ENCODE measurements at regions not wholly inside any gene's neighbourhood (a gene's known extent, or its start where the extent isn't known, plus 50 kb on each side); places are given as distances from the start of the nearest gene placed in this dataset.
"Not testable (repeated sequence)": the region's sequence is repeated elsewhere in the genome, so short reads cannot be mapped to it uniquely, and the experiment has no call there.

DNA sequence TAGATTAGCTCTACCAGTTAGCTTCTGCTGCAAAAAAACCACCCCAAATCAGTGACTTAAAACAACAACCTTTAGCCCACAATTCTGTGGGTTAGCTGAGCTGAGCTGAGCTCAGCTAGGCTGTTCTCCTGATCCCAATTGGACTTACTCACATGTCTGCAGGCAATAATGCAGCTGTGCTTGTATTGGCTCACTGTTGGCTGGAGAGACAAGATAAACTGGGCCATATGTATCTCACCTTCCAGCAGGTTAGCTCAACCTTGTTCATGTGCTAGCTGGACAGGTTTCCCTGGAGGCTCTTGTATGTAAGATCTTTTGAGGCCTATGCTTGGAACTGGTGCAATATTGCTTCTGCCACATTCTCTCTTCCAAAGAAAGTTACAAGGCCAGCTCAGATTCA is 261.5 kb upstream of the ADGRL3 start:
- no peak for DNase-seq

DNA sequence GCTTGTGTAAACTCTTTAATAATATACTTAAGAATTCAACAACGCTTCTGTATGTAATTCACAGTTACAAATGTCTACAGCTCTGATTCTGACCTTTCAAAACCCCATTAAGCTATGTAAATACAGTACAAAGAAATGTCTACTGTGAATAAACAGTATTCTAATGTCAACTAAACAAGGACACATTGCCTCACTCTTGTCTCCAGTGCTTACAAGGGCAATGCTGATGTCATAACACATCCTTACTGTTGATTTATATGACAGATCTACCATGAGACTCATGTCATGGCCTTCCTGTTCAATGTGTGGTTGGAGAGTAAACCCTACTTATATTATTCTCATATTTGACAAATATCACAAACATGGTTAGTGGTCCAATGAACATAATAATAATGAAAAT is 256.1 kb upstream of the ADGRL3 start:
- DNase-seq = no peak

DNA sequence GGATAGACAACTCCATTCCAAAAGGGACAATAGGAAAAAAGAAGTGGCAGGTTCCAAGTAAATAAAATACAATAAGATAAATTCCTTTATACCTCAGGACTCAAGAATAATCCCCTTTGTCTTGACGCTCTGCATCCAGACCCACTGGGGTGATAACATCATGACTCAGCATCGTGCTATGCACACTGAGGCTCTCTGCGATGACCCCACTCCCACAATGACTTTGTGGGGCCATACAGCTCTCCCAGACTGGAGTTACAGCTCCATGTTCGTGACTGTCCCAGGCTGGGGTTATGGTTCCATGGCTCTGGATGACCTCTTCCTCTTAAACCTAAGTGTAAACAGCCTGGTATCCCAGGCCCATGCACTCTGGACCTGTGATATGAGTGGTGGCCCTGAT is 254.5 kb upstream of the ADGRL3 start:
- no peak for DNase-seq

DNA sequence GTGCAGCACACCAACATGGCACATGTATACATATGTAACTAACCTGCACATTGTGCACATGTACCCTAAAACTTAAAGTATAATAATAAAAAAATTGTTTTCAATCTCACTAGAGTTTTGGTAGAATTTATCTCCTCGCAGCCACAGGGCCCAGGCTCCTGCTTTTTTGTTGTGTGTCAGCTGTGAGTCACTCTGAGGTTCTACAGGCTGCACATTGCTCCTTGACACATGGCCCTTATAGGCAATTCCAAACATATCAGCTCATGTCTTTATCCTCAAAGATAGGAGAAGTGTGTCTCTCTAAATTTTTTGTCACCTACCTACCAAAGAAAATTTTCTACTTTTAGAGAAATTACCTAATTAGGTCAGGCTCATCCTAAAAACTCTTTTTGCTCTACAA is 252.1 kb upstream of the ADGRL3 start:
- DNase-seq = no peak

DNA sequence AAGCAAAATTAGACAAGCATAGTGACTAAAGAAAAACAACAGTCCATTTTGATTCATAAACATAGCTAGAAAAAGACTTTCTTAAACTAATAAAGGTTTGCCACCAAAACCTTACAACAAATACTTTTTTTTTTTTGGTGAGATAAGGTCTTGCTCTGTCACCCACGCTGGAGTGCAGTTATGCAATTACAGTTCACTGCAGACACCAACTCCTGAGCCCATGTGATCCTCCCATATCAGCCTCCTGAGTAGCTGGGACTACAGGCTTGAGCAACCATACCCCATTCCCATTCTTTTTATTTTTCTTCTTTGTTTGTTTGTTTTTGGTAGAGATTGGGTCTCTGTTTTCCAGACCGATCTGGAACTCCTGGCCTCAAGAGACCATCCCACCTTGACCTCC is 247.2 kb upstream of the ADGRL3 start:
- no peak for DNase-seq

DNA sequence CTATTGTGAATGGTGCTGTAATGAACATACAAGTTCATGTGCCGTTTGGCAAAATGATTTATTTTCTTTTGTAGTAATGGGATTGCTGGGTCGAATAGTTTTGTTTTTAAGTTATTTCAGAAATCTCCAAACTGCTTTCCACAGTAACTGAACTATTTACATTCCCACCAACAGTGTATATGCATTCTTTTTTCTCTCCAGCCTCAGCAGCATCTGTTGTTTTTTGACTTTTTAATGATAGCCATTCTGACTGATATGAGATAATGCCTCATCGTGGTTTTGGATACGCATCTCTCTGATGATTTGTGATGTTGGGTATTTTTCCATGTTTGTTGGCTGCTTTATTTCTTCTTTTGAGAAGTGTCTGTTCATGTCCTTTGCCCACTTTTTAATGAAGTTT is 246.3 kb upstream of the ADGRL3 start:
- DNase-seq = no peak

DNA sequence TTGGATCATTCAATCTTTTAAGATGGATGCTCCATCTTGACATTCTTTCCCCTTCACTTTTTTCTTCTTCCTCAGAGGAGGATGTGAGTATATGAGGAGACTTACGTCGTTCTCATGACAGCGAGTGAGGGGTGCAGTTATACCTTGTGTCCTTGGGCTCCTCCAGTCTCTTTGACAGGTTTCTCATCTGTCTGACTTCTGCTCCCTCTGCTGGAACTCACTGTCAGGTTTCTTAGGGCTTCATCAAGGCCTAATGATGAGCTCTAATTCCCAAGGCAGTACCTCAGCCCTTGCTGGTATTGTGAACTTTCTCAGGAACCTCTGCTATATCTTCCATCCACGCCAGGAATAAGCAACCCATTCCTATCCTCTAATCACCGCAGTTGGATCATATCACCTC is 237.8 kb upstream of the ADGRL3 start:
- DNase-seq = no peak

DNA sequence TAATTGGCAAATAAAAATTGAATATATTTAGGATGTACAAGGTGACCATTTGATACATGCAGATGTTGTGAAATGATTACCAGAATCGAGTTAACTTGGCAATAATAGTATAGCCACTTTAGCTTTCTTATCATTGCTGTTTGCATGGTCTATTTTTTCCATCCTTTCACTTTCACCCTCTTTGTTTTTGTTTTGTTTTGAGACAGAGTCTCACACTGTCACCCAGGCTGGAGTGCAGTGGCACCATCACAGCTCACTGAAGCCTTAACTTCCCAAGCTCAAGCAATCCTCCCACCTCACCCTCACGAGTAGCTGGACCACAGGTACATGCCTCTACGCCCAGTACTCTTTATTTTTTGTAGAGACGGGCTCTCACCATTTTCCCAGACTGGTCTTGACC is 218.6 kb upstream of the ADGRL3 start:
- no peak for DNase-seq

DNA sequence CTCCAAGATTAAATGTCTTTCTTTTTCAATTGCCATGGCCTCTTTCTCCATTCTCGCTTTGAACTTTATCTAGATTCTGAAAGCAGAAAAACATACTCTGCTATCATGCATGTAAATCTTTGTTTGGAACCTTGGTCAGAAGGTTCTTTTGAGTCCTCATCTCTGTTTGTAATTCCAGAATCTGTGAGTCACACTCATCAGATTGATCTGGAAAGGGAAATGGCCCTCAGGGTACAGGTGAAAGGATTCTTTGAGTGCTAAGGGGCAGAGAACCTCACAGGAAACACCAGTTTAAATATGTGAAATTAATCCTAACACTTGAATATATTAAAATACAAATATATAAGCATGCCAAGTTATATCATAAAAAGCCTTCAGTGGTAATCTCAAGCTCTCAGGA is 211.0 kb upstream of the ADGRL3 start:
- DNase-seq = no peak

DNA sequence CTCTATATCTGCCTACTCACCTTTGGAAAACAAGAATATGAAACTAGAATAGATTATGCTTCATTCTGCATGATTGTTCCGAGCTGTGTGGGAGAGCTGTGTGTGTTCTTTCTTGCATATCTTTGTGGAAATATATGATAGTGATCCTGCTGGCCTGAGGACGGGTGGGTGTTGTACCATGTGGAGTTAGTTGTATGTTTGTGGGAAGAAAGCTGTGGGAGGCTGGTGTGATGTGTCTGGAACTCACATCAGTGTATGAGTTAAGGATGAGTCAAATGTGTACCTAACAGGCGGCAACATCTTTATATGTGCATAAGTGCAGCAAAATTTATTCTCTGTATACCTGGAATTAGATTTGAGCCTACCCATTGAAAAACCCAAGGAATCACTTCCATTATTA is 208.1 kb upstream of the ADGRL3 start:
- DNase-seq = no peak

DNA sequence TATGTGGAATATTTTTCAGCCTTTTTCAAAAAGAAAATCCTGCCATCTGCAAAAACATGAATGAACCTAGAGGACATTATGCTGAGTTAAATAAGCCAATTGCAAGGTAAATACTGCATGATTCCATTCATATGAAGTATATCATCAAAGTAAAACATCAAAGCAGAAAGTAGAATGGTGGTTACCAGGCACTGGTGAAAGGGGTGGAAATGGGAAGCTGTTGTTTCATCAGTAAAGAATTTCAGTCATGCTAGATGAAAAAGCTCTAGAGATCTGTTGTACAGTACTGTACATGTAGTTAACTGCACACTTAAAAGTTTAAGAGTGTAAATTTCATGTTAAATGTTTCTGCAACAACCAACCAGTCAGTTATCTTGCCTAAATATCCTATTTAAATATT is 196.8 kb upstream of the ADGRL3 start:
- no peak for DNase-seq

DNA sequence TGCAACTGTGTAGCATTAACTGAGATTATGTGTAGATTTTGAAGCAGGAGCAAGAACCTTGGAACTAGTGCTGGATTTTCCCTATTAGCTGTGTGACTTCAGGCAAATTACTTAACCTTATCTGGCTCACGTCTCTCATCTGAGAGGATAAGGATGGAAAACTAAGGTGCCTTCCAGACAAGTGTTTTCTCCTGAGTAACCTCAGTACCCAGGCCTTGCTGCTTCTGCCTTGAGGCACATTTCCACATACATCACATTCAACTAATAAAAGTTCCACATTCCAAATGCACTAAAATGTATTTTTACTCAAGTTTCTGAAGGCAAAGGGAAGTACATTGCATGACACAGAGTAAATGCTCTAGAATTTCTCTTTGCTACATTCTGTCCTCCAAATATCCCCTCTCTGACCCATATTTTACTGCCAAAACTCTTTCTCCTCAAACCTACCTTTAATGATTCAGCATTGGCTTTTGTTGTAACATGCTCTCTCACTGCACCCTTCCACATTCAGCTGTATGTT is 195.4 kb upstream of the ADGRL3 start:
- DNase-seq = no peak

DNA sequence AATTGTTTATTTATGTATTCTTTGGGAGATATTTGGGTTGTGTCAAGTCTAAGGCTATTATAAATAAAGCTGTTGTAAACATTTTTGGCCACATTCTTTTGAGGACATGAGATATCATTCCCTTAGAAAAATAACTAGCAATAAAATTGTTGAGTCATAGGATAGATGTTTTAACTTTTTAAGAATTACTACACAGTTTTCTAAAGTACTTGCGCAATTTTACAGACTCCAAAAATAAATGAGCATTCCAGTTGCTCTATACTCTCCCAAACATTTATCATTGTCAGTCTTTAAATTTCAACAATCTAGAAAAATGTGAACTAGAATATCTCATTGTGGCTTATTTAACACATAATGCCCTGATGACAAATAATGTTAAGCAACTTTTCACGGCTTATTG is 189.1 kb upstream of the ADGRL3 start:
- DNase-seq = no peak

DNA sequence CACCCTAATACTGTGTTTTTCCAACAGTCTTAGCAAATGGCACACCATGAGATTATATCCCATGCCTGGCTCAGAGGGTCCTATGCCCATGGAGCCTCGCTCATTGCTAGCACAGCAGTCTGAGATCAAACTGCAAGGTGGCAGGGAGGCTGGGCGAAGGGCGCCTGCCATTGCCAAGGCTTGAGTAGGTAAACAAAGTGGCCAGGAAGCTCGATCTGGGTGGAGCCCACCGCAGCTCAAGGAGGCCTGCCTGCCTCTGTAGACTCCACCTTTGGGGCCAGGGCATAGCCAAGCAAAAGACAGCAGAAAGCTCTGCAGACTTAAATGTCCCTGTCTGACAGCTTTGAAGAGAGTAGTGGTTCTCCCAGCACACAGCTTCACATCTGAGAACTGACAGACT is 188.2 kb upstream of the ADGRL3 start:
- DNase-seq = not testable (repeated sequence)

DNA sequence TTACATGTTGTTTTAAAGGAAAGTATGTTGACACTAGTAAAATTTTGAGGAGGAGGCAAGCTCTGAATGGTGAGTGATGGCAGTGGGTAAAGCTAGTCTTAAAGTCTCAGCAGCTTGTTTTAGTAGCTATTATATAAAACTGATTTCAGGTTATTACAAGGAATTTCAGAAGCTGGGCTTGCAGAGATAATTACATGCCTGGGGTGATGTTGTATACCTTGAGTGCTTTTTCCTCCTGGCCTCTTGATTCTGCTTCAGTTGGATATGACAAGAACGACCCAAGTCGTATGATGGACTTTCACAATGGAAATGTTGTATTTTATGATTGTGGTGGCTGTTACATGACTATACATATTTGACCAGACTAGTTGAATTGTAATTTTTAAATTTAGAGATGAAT is 175.5 kb upstream of the ADGRL3 start:
- no peak for DNase-seq

DNA sequence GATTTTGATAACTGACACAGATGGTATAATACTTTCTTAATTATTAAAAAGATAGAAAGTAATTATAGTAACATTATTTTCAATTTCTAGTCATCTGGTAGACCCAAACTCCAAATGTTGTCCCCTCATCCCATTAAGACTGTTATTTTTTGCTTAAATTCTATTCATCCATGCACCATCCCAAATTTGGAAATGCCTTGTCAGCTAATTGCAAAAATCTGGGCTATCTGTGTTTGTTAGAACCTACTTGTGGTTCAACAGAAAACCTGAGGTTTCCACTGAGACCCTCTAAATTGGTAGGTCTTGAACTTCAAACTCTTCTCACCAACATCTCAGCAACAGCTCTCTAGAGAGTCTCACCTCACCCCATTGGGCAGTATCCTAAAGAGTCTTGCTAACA is 172.2 kb upstream of the ADGRL3 start:
- DNase-seq = no peak

DNA sequence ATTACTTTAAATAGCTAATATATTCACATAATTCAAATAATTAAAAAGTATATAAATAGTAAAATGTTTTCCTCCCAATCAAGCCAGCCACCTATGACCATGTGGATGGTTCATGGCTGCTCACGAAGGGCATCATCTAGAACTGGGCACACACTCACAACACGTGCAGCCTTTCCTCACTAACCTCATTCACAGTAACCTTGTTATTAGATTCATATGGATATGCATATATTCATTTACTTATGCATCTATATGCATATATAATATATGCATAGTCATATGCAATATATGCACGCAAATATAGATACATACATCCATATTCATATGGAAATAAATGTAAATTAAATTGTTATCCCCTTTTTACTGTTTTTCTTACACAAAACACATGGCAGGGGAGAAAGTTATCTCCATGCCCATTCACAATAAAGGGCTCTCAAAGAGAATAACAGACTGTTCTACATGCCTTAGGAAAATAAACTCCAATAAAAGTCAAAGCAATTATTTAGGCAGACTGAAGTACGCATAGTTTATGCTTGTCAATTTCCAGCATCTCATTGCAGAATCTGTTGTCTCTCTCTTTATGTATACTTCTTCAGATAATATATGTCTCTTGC is 163.9 kb upstream of the ADGRL3 start:
- DNase-seq = no peak

DNA sequence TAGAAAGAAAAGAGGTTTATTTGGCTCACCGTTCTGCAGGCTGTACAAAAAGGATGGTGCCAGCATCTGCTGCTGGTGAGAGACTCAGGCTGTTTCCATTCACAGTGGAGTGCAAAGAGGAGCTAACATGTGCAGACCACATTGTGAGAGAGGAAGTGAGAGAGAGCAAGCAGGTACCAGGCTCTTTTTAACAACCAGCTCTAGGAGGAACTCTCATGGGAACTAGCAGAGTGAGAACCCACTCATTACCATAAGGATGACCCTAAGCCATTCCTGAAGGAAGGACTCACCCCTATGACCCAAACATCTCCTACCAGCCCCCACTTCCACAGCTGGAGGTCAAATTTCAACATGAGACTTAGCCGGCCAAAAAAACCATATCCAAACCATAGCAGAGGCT is 158.6 kb upstream of the ADGRL3 start:
- DNase-seq = no peak

DNA sequence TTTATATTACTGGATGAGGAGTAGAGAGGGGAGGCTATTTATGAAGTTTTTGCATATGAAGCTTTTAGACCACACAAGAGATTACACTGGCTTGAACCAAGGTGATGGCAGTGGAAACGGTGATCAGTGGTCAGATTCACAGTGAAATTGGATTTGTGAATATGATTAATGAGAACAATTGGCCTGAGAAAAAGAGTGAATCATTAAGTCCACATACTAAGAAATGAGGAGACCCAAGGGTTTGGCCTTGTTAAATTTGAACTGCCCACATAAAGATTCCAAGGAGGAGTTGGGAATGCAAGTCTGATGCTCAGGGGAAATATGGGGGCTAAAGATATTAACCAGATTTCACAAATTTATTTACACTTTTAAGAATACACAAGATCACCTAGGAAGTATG is 155.3 kb upstream of the ADGRL3 start:
- DNase-seq = no peak

DNA sequence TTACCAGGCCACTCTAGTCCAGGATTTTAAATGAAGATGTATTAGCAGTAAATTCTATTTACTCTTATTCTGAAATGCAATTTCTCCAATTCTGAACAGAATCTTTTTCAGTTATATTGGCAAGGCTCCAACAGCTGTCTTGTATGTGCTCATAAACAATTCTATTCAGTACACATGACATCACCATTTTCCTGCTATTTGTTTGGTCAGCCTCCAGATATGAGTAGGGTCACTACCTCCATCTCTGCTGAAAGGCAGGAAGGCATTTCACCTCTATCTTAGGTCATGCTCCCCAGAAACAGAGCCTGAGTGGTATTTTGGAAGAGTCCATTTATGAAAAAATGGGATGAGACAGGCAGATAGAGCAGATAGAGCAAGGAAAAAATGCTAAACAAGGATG is 151.1 kb upstream of the ADGRL3 start:
- DNase-seq = no peak

DNA sequence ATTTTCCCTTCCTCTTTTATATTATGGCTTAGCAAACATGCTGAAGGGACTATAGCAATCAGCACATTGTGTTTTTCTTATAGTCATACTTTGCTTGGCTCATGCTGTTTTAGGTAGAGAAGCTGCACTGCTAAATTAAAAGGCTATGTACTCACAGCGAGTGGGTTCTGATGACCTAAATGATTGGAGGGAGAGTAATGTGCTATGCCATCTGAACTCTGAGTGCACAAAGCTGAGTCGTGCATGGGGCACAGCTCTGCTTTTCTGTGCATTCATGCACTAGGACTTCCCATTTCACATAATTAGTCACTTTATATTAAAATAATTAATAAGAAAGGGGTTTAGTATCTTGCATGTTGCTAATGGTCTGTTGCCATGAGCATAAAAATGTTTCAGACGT is 132.7 kb upstream of the ADGRL3 start:
- no peak for DNase-seq

DNA sequence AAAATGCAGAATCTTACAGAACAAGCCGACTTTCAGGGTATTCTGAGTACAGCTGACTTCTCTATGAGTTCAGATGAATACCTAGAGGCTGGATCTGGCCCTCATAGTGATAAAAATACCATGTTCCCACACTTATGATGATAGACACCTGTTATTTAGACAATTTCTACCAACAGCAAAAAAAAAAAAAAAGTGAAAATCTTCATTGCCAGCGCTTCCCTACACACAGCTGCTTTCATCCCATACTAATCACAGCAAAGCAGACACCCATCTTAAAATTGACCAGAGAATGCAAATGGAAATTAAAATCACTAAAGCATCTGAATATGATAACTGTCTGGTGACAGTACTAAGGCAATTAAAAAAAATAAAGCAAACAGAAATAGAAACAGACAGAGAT is 132.1 kb upstream of the ADGRL3 start:
- no peak for DNase-seq

DNA sequence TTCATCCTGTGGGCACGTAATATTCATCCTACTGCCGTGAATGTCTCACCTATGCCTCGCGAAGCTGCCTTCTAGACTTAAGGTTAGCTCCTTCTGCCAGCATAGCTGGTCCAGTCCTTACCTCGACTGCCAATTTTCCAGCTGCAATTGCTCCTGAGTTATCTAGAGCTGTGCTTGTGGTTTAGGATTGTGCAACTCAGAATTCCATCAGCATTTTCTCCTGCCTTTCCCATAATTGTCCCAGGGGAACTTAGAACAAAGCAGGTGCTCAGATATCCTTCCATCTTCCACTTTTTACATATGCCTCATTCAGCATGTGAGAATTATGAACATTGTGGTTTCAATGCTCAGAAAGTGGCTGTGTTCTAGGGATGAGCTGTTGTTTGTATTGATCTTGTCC is 131.4 kb upstream of the ADGRL3 start:
- DNase-seq = no peak

DNA sequence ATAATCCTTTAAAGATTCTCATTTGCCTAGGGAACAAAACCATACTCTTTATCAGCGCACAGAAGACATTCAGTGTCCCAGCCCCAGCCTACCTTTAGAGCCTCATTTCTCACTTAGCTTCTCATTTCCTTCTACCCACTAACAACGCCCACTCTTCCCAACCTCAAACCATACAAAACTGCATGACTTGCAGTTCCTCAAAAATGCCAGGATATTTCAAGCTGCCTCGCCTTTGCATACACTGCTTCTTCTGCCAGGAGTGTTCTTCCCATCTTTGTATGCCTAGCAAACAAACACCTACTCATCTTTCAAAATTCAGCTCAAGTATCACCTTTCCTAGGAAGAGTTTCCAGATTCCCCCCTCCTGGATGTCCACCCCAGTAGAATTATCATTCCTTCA is 129.9 kb upstream of the ADGRL3 start:
- DNase-seq = no peak

DNA sequence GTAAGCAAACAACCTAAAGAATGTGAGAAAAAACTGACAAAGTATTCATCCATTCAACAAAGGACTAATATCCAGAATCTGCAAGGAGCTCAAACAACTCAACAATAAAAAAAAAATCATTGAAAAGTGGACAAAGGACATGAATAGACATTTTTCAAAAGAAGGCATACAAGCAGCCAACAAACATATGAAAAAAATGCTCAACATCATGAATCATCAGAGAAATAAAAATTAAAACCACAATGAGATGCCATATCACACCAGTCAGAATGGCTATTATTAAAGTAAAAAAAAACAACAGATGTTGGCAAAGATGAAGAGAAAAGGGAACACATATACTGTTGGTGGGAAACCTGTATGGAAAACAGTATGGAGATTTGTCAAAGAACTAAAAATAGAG is 120.7 kb upstream of the ADGRL3 start:
- DNase-seq = no peak

DNA sequence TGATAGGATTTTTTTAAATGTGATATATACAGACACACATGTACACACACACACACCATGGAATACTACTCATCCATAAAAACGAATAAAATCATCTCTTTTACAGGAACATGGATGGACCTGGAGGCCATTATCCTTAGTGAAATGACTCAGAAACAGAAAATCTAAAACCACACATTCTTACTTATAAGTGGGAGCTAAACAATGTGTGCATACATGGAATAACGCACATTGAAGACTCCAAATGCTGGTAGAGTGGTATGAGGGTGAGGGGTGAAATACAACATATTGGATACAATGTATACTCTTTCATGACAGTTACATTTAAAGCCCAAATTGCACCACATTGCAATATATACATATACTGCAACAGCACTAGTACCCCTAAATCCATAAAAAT is 120.2 kb upstream of the ADGRL3 start:
- no peak for DNase-seq

Data from activated CD4-positive, alpha-beta T cell treated with anti-CD3 and anti-CD28 coated beads, Interleukin-2, Interleukin-6, amounts not matched to agents 100 ng/mL and 50 ng/mL, durations not matched to agents 16 hours and 8 hours (primary cell).